Sciatic nerve (tissue), 2 donors: ENCODE measurements at regions not wholly inside any gene's neighbourhood (a gene's known extent, or its start where the extent isn't known, plus 50 kb on each side); places are given as distances from the start of the nearest gene placed in this dataset.

Experiments used
- ATAC-seq: fragments of 200-7000 bp; cut with Tn5 transposase; one replicate; pipeline ENCODE4 v1.9.1; 2020; ENCODE audit warnings: mild to moderate bottlenecking, moderate library complexity
- DNase-seq: peaks from one replicate; pipeline ENCODE4 v3.0.0-alpha.2; 2020; ENCODE audit warnings: low spot score
- intact Hi-C: fragments of 100-400 bp; cut with DNase I; formaldehyde crosslinking; loops from one replicate; pipeline ENCODE4 v1.14.2; 2022
- donor health status: DM: no; HTN: no; CAD: no.
- donor health status: DM: no; HTN: no; CAD: no.

- ATAC-seq (no peak), DNase-seq (no peak)
- intact Hi-C loops, result no loop called here
Observed at GRCh38 chr17:15177343-15177742, 87.8 kb downstream of the PMP22 start.

- ATAC-seq (no peak), DNase-seq (no peak)
- intact Hi-C loops, result no loop called here
Observed at GRCh38 chr17:15175356-15175755, 89.8 kb downstream of the PMP22 start.

GRCh38 chr17:15171167-15172047, 93.7 kb downstream of the PMP22 start:
- DNase-seq, result peak; percentile 80
- intact Hi-C loops, result no loop called here

GRCh38 chr17:15169676-15170075, 95.5 kb downstream of the PMP22 start:
- intact Hi-C loops, result no loop called here
- ATAC-seq (no peak), DNase-seq (no peak)

More at GRCh38 chr17:15171167-15172047, 93.7 kb downstream of the PMP22 start:
- peak; percentile 85 for ATAC-seq

- intact Hi-C loops, result no loop called here
- DNase-seq (no peak), ATAC-seq (no peak)
Observed at GRCh38 chr17:15168379-15168778, 96.7 kb downstream of the PMP22 start.

- intact Hi-C loops, result no loop called here
- no peak for ATAC-seq
- no peak for DNase-seq
Observed at GRCh38 chr17:15161395-15161794, 103.7 kb downstream of the PMP22 start.

GRCh38 chr17:15157051-15157450, 108.1 kb downstream of the PMP22 start:
- no peak for ATAC-seq
- DNase-seq, result no peak
- intact Hi-C loops, result no loop called here

- intact Hi-C loops, result no loop called here
- DNase-seq, result no peak
- ATAC-seq, result no peak
Observed at GRCh38 chr17:15154618-15155017, 110.5 kb downstream of the PMP22 start.

GRCh38 chr17:15145621-15146020, 119.5 kb downstream of the PMP22 start:
- DNase-seq (no peak), ATAC-seq (no peak)
- intact Hi-C loops, result no loop called here

GRCh38 chr17:15143524-15143923, 121.6 kb downstream of the PMP22 start:
- intact Hi-C loops, result no loop called here
- DNase-seq (no peak), ATAC-seq (no peak)

- ATAC-seq, result no peak
- no peak for DNase-seq
- intact Hi-C loops, result no loop called here
Observed at GRCh38 chr17:15134363-15134762, 130.8 kb downstream of the PMP22 start.

- DNase-seq (no peak), ATAC-seq (no peak)
- intact Hi-C loops, result no loop called here
Observed at GRCh38 chr17:15133826-15134225, 131.3 kb downstream of the PMP22 start.

- intact Hi-C loops, result no loop called here
- ATAC-seq, result no peak
- no peak for DNase-seq
Observed at GRCh38 chr17:15133143-15133542, 132.0 kb downstream of the PMP22 start.

- DNase-seq, result no peak
- intact Hi-C loops, result no loop called here
- no peak for ATAC-seq
Observed at GRCh38 chr17:15130426-15130825, 134.7 kb downstream of the PMP22 start.

GRCh38 chr17:15129986-15130385, 135.1 kb downstream of the PMP22 start:
- DNase-seq (no peak), ATAC-seq (no peak)
- intact Hi-C loops, result no loop called here

- intact Hi-C loops, result no loop called here
- no peak for ATAC-seq
- DNase-seq, result no peak
Observed at GRCh38 chr17:15124746-15125145, 140.4 kb downstream of the PMP22 start.

- DNase-seq, result no peak
- intact Hi-C loops, result no loop called here
- ATAC-seq, result no peak
Observed at GRCh38 chr17:15124264-15124595, 140.9 kb downstream of the PMP22 start.

GRCh38 chr17:15123593-15124263, 141.4 kb downstream of the PMP22 start:
- DNase-seq (no peak), ATAC-seq (no peak)
- intact Hi-C loops, result no loop called here

- no peak for DNase-seq
- ATAC-seq, result no peak
- intact Hi-C loops, result no loop called here
Observed at GRCh38 chr17:15122857-15123256, 142.3 kb downstream of the PMP22 start.

- ATAC-seq (no peak), DNase-seq (no peak)
- intact Hi-C loops, result no loop called here
Observed at GRCh38 chr17:15121426-15121825, 143.7 kb downstream of the PMP22 start.

- intact Hi-C loops, result no loop called here
- ATAC-seq, result no peak
- DNase-seq, result no peak
Observed at GRCh38 chr17:15119968-15120367, 145.2 kb downstream of the PMP22 start.
